ENCODE measurements at regions not wholly inside any gene's neighbourhood (a gene's known extent, or its start where the extent isn't known, plus 50 kb on each side); places are given as distances from the start of the nearest gene placed in this dataset.

DNA sequence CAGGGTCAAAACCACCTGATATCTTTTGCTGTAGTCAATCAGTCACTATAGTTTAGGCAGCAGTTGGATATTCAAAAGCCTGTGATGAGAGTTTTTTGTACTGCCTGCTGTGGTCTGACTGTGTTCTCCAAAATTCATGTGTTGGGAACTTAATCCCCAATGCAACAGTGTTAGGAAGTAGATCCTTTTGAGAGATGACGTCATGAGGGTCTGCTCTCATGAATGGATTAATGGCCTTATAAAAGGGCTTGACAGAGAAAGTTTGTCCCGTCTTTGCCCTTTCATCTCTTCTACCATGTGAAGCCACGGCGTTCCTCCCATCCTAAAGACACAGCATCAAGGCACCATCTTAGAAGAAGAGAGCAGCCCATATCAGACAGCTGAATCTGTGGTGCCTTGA is 50.8 kb upstream of the PDE3A start:
- Mint-ChIP-seq H3K27ac (ENCODE audit: unreplicated experiment) (no peak overlapping the region), H3K9me3 (ENCODE audit: unreplicated experiment) (no peaks in the 10 kb centered on the region), H3K4me1 (ENCODE audit: low read depth, unreplicated experiment) (no peaks in the 10 kb centered on the region), H3K27me3 (ENCODE audit: unreplicated experiment) (no peaks in the 10 kb centered on the region), H3K4me3 (ENCODE audit: unreplicated experiment) (no peak overlapping the region), H3K36me3 (ENCODE audit: unreplicated experiment) (no peaks in the 10 kb centered on the region)
- TF ChIP-seq, protein P1, sequence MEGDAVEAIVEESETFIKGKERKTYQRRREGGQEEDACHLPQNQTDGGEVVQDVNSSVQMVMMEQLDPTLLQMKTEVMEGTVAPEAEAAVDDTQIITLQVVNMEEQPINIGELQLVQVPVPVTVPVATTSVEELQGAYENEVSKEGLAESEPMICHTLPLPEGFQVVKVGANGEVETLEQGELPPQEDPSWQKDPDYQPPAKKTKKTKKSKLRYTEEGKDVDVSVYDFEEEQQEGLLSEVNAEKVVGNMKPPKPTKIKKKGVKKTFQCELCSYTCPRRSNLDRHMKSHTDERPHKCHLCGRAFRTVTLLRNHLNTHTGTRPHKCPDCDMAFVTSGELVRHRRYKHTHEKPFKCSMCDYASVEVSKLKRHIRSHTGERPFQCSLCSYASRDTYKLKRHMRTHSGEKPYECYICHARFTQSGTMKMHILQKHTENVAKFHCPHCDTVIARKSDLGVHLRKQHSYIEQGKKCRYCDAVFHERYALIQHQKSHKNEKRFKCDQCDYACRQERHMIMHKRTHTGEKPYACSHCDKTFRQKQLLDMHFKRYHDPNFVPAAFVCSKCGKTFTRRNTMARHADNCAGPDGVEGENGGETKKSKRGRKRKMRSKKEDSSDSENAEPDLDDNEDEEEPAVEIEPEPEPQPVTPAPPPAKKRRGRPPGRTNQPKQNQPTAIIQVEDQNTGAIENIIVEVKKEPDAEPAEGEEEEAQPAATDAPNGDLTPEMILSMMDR (IDR thresholded peaks at IDR 0.05; ENCODE audit: partially characterized antibody, unreplicated experiment), result no peak
- DNase-seq, result no peak
